TTC549 (cell line): ENCODE measurements at regions not wholly inside any gene's neighbourhood (a gene's known extent, or its start where the extent isn't known, plus 50 kb on each side); places are given as distances from the start of the nearest gene placed in this dataset.
"Not testable (repeated sequence)": the region's sequence is repeated elsewhere in the genome, so short reads cannot be mapped to it uniquely, and the experiment has no call there.

ENCODE experiments used
- FAIRE-seq: peaks from 2 replicates; lab custom pipeline; 2012; peaks lifted over from hg19 to GRCh38; lab: Jason Lieb, UNC

- no peak for FAIRE-seq
Observed at GRCh38 chr7:87007038-87007437, 52.4 kb downstream of the ELAPOR2 start.

- FAIRE-seq: no peak
Observed at GRCh38 chr7:87004956-87005355, 54.5 kb downstream of the ELAPOR2 start.

- FAIRE-seq: no peak
Observed at GRCh38 chr7:87003872-87004798, 55.3 kb downstream of the ELAPOR2 start.

- no peak for FAIRE-seq
Observed at GRCh38 chr7:87001214-87001613, 58.2 kb downstream of the ELAPOR2 start.

- no peak for FAIRE-seq
Observed at GRCh38 chr7:87000344-87000743, 59.1 kb downstream of the ELAPOR2 start.

- FAIRE-seq: no peak
Observed at GRCh38 chr7:86999750-87000149, 59.7 kb downstream of the ELAPOR2 start.

GRCh38 chr7:86995814-86996213 lies 63.6 kb downstream of the ELAPOR2 start:
- no peak for FAIRE-seq

GRCh38 chr7:86995052-86995725 lies 64.3 kb downstream of the ELAPOR2 start:
- FAIRE-seq: no peak

GRCh38 chr7:86991771-86992191 lies 67.7 kb downstream of the ELAPOR2 start:
- FAIRE-seq: no peak

GRCh38 chr7:86991093-86991769 lies 68.2 kb downstream of the ELAPOR2 start:
- FAIRE-seq: no peak

GRCh38 chr7:86989407-86989806 lies 70.0 kb downstream of the ELAPOR2 start:
- FAIRE-seq: no peak

GRCh38 chr7:86987834-86988233 lies 71.6 kb downstream of the ELAPOR2 start:
- FAIRE-seq: not testable (repeated sequence)

- not testable (repeated sequence) for FAIRE-seq
Observed at GRCh38 chr7:86987358-86987757, 72.1 kb downstream of the ELAPOR2 start.

- not testable (repeated sequence) for FAIRE-seq
Observed at GRCh38 chr7:86985342-86985741, 74.1 kb downstream of the ELAPOR2 start.

- not testable (repeated sequence) for FAIRE-seq
Observed at GRCh38 chr7:86983654-86984053, 75.8 kb downstream of the ELAPOR2 start.

GRCh38 chr7:86981937-86982336 lies 77.5 kb downstream of the ELAPOR2 start:
- not testable (repeated sequence) for FAIRE-seq

GRCh38 chr7:86981127-86981526 lies 78.3 kb downstream of the ELAPOR2 start:
- FAIRE-seq: no peak

GRCh38 chr7:86980223-86980622 lies 79.2 kb downstream of the ELAPOR2 start:
- no peak for FAIRE-seq

GRCh38 chr7:86978808-86979506 lies 80.5 kb downstream of the ELAPOR2 start:
- FAIRE-seq: no peak

- FAIRE-seq: no peak
Observed at GRCh38 chr7:86976958-86977357, 82.5 kb downstream of the ELAPOR2 start.

- no peak for FAIRE-seq
Observed at GRCh38 chr7:86975914-86976313, 83.5 kb downstream of the ELAPOR2 start.

- no peak for FAIRE-seq
Observed at GRCh38 chr7:86975449-86975848, 84.0 kb downstream of the ELAPOR2 start.
